ENCODE measurements at regions not wholly inside any gene's neighbourhood (a gene's known extent, or its start where the extent isn't known, plus 50 kb on each side); places are given as distances from the start of the nearest gene placed in this dataset.

DNA sequence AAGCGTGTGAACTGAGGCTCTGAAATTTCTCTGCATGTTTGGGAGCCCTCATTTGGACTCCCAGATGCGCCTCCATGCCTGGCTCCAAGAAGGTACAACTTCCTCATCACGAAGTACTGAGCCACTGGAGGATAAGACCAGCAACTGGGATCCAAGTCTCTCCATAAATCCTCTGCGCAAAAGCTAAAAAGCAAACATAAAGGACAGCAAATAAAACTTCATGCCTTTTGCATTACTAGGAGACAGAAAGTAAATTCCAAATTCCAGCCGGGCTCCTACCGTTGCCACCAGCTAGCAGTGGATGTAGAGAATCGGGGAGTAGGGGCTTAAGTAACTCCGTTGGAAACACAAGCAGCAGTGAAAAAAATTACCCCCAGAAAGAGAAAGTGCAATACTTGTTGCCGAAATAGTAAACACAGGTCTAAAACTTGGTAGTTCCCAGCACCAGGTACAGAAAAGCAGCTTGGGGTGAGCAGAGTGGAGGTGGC is 477.1 kb upstream of the TENM3 start:
- Histone ChIP-seq H3K4me1 (ENCODE audit: control insufficient read depth in 2 of 3, insufficient read depth in 2 of 3, low read depth in 1 of 3, low read length in 3 of 3) (no peaks in the 10 kb centered on the region), H3K9me3 (ENCODE audit: control insufficient read depth in 2 of 3, insufficient read depth in 1 of 3, low read length in 3 of 3) (no peaks in the 10 kb centered on the region), H3K9ac (ENCODE audit: low read length in 3 of 3) (no peak overlapping the region), H3K27me3 (ENCODE audit: control insufficient read depth, insufficient read depth, low read length) (no peaks in the 10 kb centered on the region), H3K4me3 (ENCODE audit: low read length in 3 of 3) (no peak overlapping the region), H3K36me3 (ENCODE audit: control insufficient read depth in 2 of 3, insufficient read depth in 3 of 3, low read length in 3 of 3) (no peaks in the 10 kb centered on the region), H3K27ac (ENCODE audit: low read depth in 2 of 2, low read length in 2 of 2) (no peak overlapping the region)
- TF ChIP-seq, protein P1, sequence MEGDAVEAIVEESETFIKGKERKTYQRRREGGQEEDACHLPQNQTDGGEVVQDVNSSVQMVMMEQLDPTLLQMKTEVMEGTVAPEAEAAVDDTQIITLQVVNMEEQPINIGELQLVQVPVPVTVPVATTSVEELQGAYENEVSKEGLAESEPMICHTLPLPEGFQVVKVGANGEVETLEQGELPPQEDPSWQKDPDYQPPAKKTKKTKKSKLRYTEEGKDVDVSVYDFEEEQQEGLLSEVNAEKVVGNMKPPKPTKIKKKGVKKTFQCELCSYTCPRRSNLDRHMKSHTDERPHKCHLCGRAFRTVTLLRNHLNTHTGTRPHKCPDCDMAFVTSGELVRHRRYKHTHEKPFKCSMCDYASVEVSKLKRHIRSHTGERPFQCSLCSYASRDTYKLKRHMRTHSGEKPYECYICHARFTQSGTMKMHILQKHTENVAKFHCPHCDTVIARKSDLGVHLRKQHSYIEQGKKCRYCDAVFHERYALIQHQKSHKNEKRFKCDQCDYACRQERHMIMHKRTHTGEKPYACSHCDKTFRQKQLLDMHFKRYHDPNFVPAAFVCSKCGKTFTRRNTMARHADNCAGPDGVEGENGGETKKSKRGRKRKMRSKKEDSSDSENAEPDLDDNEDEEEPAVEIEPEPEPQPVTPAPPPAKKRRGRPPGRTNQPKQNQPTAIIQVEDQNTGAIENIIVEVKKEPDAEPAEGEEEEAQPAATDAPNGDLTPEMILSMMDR (IDR thresholded peaks at IDR 0.05; ENCODE audit: borderline replicate concordance, extremely low read depth, insufficient read depth): no peak
- intact Hi-C loops (cut with DNase I): no loop called here
- no peak for FAIRE-seq
- DNase-seq: peak in 1 of 5 donors; percentile 11

DNA sequence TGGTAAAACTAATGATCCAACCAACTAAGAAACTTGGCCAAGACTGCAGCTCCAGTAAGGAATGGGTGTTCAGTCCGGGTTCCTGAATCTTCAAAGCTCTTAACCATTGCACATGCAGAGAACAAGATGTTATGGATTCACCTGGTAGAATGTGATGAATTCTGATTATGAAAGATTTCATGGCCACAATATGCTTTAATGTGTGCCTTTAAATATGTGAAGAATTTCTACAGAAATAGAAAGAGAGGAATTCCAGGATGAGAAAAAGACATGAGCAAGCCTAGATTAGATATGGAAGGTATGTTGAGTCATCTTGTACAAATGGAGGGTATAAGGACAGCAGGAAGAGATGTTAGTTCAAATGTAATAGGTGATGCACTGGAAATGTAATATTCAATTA is 472.2 kb upstream of the TENM3 start:
- Histone ChIP-seq H3K27me3 (ENCODE audit: control insufficient read depth, insufficient read depth, low read length) (no peaks in the 10 kb centered on the region), H3K9ac (ENCODE audit: low read length in 3 of 3) (no peak overlapping the region), H3K4me1 (ENCODE audit: control insufficient read depth in 2 of 3, insufficient read depth in 2 of 3, low read depth in 1 of 3, low read length in 3 of 3) (no peaks in the 10 kb centered on the region), H3K4me3 (ENCODE audit: low read length in 3 of 3) (no peak overlapping the region), H3K27ac (ENCODE audit: low read depth in 2 of 2, low read length in 2 of 2) (no peak overlapping the region), H3K36me3 (ENCODE audit: control insufficient read depth in 2 of 3, insufficient read depth in 3 of 3, low read length in 3 of 3) (no peaks in the 10 kb centered on the region), H3K9me3 (ENCODE audit: control insufficient read depth in 2 of 3, insufficient read depth in 1 of 3, low read length in 3 of 3) (no peaks in the 10 kb centered on the region)
- FAIRE-seq: no peak
- intact Hi-C loops (cut with DNase I): no loop called here
- TF ChIP-seq, protein P1 (IDR thresholded peaks at IDR 0.05; ENCODE audit: borderline replicate concordance, extremely low read depth, insufficient read depth): no peak
- no peak for DNase-seq

DNA sequence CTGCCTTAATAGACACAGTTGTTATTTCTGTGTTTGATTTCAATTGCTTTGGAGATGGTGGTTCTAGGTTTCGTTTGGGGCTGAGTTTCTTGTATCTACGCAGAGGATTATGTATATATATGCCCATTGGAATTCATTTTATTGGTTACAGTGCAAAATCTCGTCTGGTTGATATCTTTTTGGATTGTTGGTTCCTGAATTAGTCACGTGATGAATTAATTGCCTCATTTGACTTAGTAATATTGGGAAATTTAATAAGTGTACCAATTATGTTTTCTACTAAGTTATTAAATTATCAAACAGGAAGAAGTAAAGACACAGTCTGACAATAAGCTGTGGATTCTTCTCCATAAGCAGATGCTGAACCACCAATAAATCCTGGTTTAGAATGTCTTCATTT is 467.9 kb upstream of the TENM3 start:
- Histone ChIP-seq H3K9ac (ENCODE audit: low read length in 3 of 3) (no peak overlapping the region), H3K9me3 (ENCODE audit: control insufficient read depth in 2 of 3, insufficient read depth in 1 of 3, low read length in 3 of 3) (no peaks in the 10 kb centered on the region), H3K4me1 (ENCODE audit: control insufficient read depth in 2 of 3, insufficient read depth in 2 of 3, low read depth in 1 of 3, low read length in 3 of 3) (no peaks in the 10 kb centered on the region), H3K4me3 (ENCODE audit: low read length in 3 of 3) (no peak overlapping the region), H3K36me3 (ENCODE audit: control insufficient read depth in 2 of 3, insufficient read depth in 3 of 3, low read length in 3 of 3) (no peaks in the 10 kb centered on the region), H3K27ac (ENCODE audit: low read depth in 2 of 2, low read length in 2 of 2) (no peak overlapping the region), H3K27me3 (ENCODE audit: control insufficient read depth, insufficient read depth, low read length) (no peaks in the 10 kb centered on the region)
- no peak for DNase-seq
- FAIRE-seq: no peak
- intact Hi-C loops (cut with DNase I): no loop called here
- TF ChIP-seq, protein P1 (IDR thresholded peaks at IDR 0.05; ENCODE audit: borderline replicate concordance, extremely low read depth, insufficient read depth): no peak

Measured in kidney (tissue), 13 donors.